ENCODE measurements at regions not wholly inside any gene's neighbourhood (a gene's known extent, or its start where the extent isn't known, plus 50 kb on each side); places are given as distances from the start of the nearest gene placed in this dataset.

DNA sequence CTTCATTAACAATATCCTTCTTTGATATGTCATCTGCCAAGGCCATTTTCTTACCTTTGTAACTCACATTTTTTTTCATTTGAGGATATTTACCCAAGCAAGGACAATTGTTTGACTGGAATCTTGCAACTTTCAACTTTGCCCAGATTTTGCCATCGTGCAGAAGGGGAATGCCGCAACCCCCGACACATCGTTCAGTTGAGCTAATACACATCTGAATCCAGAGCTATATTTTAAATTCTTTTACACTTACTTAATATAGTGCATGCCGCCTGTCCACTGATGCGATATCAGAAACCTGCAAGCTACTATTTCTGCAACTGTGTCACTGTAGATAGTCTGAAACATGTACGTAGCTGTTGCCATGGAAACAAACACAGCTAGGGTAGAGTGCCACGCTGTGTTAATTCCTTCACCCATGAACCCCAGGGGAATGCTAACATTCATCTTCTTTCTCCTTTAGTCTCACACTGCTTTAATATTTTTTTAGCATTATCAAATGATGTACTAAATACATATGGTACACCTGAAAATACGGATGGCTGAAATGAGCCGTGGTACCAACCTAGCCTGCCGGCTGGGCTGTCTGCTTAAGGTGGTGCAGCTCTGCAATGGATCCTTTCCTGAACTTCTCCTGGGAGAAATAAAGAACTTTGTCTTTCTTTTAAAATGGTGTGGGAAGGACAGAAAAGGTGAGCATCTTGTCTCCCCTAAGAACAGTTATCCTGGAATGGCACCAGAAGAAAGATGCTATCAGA is 77.0 kb upstream of the FOXN3 start:
- TF ChIP-seq, protein P1, sequence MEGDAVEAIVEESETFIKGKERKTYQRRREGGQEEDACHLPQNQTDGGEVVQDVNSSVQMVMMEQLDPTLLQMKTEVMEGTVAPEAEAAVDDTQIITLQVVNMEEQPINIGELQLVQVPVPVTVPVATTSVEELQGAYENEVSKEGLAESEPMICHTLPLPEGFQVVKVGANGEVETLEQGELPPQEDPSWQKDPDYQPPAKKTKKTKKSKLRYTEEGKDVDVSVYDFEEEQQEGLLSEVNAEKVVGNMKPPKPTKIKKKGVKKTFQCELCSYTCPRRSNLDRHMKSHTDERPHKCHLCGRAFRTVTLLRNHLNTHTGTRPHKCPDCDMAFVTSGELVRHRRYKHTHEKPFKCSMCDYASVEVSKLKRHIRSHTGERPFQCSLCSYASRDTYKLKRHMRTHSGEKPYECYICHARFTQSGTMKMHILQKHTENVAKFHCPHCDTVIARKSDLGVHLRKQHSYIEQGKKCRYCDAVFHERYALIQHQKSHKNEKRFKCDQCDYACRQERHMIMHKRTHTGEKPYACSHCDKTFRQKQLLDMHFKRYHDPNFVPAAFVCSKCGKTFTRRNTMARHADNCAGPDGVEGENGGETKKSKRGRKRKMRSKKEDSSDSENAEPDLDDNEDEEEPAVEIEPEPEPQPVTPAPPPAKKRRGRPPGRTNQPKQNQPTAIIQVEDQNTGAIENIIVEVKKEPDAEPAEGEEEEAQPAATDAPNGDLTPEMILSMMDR (IDR thresholded peaks at IDR 0.05), result no peak
- no peak for TF ChIP-seq POLR2A (IDR thresholded peaks at IDR 0.05)
